Activated naive CD8-positive, alpha-beta T cell treated with anti-CD3 and anti-CD28 coated beads, Interleukin-2, amount 50 U/mL, for 24 hours (primary cell): ENCODE measurements at regions not wholly inside any gene's neighbourhood (a gene's known extent, or its start where the extent isn't known, plus 50 kb on each side); places are given as distances from the start of the nearest gene placed in this dataset.

Source experiments
- ATAC-seq: fragments of 150-1000 bp; cut with Tn5 transposase; one replicate; pipeline ENCODE4 v1.10.0; 2021
- DNase-seq: peaks from one replicate; pipeline ENCODE4 v3.0.0; 2021
- H3K27ac Mint-ChIP-seq: one replicate; pipeline ENCODE4 v1.8.0; 2021; ENCODE audit warnings: mild to moderate bottlenecking, mixed read lengths
- H3K27me3 Mint-ChIP-seq: one replicate; pipeline ENCODE4 v1.8.0; 2021; ENCODE audit warnings: mixed read lengths
- H3K36me3 Mint-ChIP-seq: one replicate; pipeline ENCODE4 v1.8.0; 2021; ENCODE audit warnings: low read depth, mixed read lengths
- H3K4me1 Mint-ChIP-seq: one replicate; pipeline ENCODE4 v1.8.0; 2021; ENCODE audit warnings: mixed read lengths
- H3K4me3 Mint-ChIP-seq: one replicate; pipeline ENCODE4 v1.8.0; 2021; ENCODE audit warnings: mild to moderate bottlenecking, moderate library complexity, mixed read lengths
- H3K9me3 Mint-ChIP-seq: one replicate; pipeline ENCODE4 v1.8.0; 2021; ENCODE audit warnings: mixed read lengths

DNA sequence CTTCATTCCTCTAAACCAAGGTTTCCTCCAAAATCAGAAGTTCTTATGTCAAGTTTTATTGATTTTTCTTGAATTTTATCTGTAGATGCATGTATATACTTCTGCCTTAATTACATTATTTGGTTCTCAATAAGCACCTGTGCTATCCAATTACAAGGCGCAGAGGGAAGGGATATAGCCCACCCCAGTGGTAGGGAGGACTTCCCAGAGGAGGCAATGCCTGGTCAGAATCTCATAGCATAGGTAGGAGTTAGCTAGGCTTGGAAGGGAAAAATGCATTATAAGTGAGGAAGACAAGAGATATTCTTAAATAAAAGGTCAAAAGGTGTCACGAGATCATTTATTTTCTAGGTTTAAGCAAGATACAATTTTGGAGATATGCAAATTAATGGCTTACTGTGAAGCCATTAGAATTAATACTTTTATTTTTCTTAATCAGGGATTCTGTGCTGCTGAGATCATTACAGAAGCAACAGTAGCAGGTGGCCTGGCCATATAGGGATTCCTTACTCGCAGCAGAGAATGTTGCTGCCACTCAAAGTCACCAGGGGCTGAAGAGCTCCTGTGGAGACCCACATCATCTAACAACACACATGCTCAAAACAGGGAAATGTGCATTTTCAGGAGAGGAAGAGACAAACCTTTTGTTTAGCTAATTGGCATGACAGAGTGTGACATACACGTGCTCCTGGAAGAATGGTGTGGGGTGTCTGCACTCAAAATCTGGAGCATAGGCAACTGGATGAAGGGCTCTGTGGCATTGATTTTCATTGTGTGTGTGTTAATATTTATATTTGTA is 178.3 kb downstream of the ATG4C start:
- ATAC-seq: no peak

DNA sequence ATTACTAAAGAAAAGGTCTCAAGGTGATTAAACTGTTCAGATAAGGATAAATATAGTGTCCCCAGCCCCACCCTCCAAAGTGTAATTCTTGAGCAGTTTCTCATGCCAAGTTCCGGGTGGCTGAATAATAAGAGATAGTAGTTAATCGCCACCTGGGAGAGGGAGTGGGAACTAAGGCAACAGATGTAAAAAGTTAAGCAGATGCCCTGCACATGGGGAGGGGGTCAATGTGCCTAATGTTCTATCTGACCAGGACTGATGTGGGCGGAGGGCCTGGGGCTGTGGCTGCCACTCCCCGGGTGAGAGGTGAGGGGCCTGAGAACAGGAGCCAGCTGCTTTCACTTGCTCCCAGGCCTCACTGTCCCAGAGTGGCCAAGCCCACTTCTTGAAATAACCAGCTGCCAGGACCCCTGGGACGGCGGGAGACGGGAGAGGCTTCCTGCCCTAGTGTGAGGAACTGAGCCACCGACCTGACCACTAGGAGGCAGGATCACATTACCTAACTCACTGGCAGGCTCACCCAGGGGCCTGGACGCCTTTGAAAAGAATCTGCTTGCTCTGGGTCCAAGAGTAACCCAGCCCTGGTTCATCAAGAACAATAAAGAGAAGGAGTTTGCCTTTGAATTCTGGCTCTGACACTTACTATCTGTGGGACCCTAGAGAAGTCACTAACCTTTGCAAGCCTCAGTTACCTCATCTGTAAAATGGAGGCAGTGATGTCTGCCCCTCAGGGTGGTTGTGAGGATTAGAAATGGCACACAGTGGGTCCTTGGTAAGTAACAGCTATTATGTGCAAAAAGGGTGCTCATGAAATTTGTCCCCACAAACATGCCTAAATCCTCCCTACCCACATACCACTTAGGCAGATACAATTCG is 179.2 kb downstream of the ATG4C start:
- DNase-seq (peak; percentile 22), ATAC-seq (peak; percentile 57)
- H3K4me3 Mint-ChIP-seq: no peak overlapping the region
- no peaks in the 10 kb centered on the region for H3K36me3 Mint-ChIP-seq
- no peak overlapping the region for H3K27ac Mint-ChIP-seq
- peaks cover 8% of the 10 kb centered on the region for H3K27me3 Mint-ChIP-seq
- H3K9me3 Mint-ChIP-seq: no peaks in the 10 kb centered on the region
- H3K4me1 Mint-ChIP-seq: no peaks in the 10 kb centered on the region

More for the DNA sequence above, 178.3 kb downstream of the ATG4C start:
- Mint-ChIP-seq H3K4me1 (no peaks in the 10 kb centered on the region), H3K4me3 (no peak overlapping the region), H3K27ac (no peak overlapping the region), H3K27me3 (peaks cover 8% of the 10 kb centered on the region), H3K36me3 (no peaks in the 10 kb centered on the region), H3K9me3 (no peaks in the 10 kb centered on the region)
- DNase-seq: no peak

DNA sequence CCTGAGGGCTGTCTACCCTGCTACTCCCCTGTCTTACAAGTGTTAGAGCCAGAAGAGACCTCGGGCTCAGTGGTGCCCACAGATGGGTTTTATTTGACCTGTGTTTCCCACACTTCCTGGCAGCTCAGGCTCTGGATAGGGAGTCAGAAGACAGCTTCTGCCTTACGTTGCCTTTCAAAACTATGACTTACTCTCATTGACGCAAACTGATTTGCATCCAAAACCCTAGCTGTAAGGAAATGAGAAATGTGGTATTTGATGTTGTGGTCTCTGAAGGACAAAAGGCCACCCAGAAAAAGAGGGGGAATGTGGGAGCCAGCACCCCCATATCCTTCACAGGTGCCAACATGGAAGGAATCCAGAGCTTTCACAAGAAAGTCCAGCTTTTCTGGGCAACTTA is 180.2 kb downstream of the ATG4C start:
- ATAC-seq: no peak
- Mint-ChIP-seq H3K4me3 (no peak overlapping the region), H3K27ac (no peak overlapping the region), H3K36me3 (no peaks in the 10 kb centered on the region), H3K27me3 (peaks cover 7% of the 10 kb centered on the region), H3K4me1 (no peaks in the 10 kb centered on the region), H3K9me3 (no peaks in the 10 kb centered on the region)
- no peak for DNase-seq

DNA sequence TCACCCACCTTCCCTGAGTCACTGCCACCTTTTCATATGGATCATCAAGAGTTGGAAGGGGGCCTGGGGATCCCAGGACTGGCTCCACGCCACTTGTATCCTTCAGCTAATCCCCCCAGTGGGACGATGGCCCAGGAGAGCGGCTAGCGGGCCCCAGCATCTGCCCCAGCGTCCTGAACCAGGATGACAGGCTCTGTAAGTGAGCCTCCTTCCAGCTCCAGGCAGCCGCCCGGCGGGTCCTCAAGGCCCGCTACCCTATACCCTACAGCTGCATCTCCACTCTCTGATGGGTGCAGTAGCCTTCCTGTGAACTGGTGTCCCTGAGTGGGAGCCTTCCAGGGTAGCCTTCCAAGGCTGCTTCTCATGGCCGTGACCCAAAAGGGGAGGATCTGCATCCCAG is 183.1 kb downstream of the ATG4C start:
- ATAC-seq: no peak
- no peaks in the 10 kb centered on the region for H3K9me3 Mint-ChIP-seq
- no peaks in the 10 kb centered on the region for H3K36me3 Mint-ChIP-seq
- peaks cover 5% of the 10 kb centered on the region for H3K27me3 Mint-ChIP-seq
- DNase-seq: no peak
- H3K4me1 Mint-ChIP-seq: no peaks in the 10 kb centered on the region
- no peak overlapping the region for H3K27ac Mint-ChIP-seq
- H3K4me3 Mint-ChIP-seq: no peak overlapping the region

DNA sequence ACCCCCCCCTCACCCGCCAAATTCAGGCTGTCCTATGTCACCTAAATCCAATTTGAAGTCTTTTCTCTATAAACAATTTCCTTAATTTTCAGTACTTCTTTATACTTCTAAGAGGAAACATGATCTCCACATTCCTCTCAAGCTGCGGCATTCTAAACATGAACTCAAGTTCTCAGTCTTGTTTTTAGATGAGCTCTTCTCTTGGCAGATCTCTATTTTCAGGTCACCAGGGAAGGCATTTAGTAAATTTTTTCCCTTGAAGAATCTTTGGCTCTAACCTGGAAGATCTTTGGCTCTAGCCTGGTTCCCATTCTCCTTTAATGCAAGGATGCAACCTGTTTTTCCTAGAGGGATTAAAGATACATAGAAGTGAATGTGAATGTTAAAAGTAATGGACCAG is 193.4 kb downstream of the ATG4C start:
- Mint-ChIP-seq H3K4me1 (no peaks in the 10 kb centered on the region), H3K36me3 (no peaks in the 10 kb centered on the region), H3K9me3 (no peaks in the 10 kb centered on the region), H3K27me3 (peaks cover 2% of the 10 kb centered on the region), H3K4me3 (no peak overlapping the region), H3K27ac (no peak overlapping the region)
- ATAC-seq: no peak
- no peak for DNase-seq

DNA sequence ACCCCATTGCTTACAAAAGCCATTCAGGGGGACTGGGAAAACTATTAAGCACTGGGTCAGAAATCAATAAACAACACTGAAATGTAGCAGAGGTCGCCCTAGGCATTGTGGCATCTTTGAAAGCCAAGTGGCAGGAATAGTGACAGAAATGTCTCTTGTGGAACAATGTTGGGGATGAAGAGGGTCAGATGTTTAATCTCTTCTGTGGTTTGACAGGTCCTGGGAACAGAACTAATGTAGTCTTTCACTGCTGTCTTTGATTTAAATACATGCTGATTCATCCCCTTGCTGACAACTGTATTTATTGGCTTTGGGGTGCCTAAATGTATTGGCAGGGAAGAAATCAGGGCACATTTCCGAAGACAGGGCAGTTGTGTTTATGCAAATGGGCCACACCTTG is 194.8 kb downstream of the ATG4C start:
- Mint-ChIP-seq H3K4me1 (no peaks in the 10 kb centered on the region), H3K9me3 (no peaks in the 10 kb centered on the region), H3K4me3 (no peak overlapping the region), H3K27ac (no peak overlapping the region), H3K36me3 (no peaks in the 10 kb centered on the region), H3K27me3 (peaks cover 2% of the 10 kb centered on the region)
- DNase-seq: no peak
- ATAC-seq: no peak

DNA sequence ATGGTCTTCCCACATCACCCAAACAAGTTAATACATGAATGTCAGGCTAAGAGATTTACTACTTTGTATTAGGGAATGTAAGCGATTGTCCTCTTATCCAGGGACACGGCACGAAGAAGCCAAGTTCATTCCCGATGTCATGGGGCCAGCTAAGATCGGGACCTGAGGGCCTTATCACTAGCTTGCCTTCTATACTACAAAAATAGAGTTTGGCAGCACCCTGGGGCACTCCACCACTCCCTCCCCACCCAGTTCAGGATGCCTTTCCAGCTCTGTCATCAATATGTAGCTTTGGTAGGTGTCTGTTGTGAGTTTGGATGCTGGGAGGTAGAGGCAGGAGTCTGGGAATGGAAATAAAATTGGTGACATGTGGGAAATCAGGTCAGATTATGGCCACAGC is 197.5 kb downstream of the ATG4C start:
- no peaks in the 10 kb centered on the region for H3K36me3 Mint-ChIP-seq
- no peaks in the 10 kb centered on the region for H3K4me1 Mint-ChIP-seq
- no peak overlapping the region for H3K27ac Mint-ChIP-seq
- H3K9me3 Mint-ChIP-seq: no peaks in the 10 kb centered on the region
- H3K4me3 Mint-ChIP-seq: no peak overlapping the region
- peaks cover 2% of the 10 kb centered on the region for H3K27me3 Mint-ChIP-seq
- DNase-seq (no peak), ATAC-seq (no peak)

DNA sequence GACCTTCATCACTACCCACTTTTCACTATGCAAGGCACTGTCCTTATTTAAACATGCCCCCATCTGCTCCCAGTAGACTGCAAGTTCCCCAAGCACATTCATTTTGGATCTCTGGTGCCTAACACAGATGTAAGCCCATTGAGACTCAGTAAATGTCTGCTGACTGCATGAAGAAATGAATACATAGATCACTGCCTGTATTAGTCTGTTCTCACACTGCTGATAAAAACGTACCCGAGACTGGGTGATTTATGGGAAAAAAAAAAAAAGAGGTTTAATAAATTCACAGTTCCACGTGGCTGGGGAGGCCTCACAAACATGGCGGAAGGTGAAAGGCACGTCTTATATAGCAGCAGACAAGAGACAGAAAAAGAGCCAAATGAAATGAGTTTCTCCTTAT is 204.9 kb downstream of the ATG4C start:
- ATAC-seq (no peak), DNase-seq (no peak)
- Mint-ChIP-seq H3K36me3 (no peaks in the 10 kb centered on the region), H3K9me3 (no peaks in the 10 kb centered on the region), H3K27ac (no peak overlapping the region), H3K27me3 (peaks cover 18% of the 10 kb centered on the region), H3K4me3 (no peak overlapping the region), H3K4me1 (no peaks in the 10 kb centered on the region)

DNA sequence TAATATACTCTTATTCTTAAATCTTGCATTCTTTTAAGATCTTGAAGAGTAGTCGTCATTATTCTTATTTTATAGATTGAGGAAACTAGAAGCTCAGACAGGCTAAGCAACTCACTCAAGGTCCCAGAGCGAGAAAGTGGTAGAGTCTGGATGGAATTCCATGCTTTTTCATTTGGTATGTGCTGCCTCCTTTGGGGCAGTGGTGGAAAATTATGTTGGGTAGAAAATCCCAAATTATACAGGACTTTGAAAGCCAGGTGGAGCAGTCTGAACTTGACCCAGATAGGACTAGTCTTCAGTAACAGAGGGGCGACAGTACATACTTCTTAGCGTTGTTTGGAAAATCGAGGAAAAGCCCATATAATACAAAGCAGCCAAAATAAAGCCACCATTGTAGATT is 205.6 kb downstream of the ATG4C start:
- H3K4me3 Mint-ChIP-seq: no peak overlapping the region
- DNase-seq (no peak), ATAC-seq (no peak)
- no peaks in the 10 kb centered on the region for H3K9me3 Mint-ChIP-seq
- no peaks in the 10 kb centered on the region for H3K4me1 Mint-ChIP-seq
- H3K27ac Mint-ChIP-seq: no peak overlapping the region
- peaks cover 18% of the 10 kb centered on the region for H3K27me3 Mint-ChIP-seq
- H3K36me3 Mint-ChIP-seq: no peaks in the 10 kb centered on the region

DNA sequence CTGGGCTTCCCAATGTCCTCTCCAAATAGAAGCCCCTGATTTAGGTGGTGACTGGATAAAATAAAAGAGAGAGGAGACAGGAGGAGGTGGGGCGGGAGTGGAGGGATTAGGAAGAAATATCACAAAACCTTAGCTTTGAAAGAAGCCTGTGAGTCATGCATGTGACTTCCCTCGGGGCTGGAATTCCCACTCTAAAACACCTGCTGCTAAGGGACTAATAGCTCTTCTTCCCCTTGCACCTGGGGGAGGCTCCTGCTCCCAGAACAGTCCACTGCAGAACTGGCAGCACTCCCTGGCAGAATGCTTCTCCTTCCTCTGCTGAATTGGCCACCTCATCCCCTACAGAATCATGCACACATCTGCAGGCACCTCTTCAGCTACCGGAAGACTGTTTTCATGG is 207.2 kb downstream of the ATG4C start:
- Mint-ChIP-seq H3K36me3 (no peaks in the 10 kb centered on the region), H3K27me3 (peaks cover 22% of the 10 kb centered on the region), H3K9me3 (no peaks in the 10 kb centered on the region), H3K4me1 (no peaks in the 10 kb centered on the region), H3K4me3 (no peak overlapping the region), H3K27ac (no peak overlapping the region)
- DNase-seq (no peak), ATAC-seq (no peak)

DNA sequence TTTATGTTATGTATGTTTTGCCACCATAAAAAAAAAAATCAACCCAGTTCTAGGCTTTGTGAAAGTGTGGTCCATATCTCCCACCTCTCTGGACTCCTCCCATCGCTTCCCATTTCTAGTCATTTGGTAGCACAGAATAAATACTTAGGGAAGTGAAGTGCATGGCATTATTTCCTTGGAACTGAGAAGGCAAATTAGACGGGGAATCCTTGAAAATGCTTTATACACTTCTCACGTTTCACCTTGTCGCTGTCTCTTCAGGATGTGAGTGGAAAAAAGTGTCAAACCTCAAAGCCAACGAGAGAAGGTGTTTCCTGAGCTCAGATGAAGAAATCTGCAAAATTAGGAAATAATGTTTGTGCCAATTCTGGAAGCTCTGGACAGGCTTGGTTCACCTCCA is 209.9 kb downstream of the ATG4C start:
- Mint-ChIP-seq H3K4me3 (no peak overlapping the region), H3K27me3 (peaks cover 19% of the 10 kb centered on the region), H3K36me3 (no peaks in the 10 kb centered on the region), H3K4me1 (no peaks in the 10 kb centered on the region), H3K27ac (no peak overlapping the region), H3K9me3 (no peaks in the 10 kb centered on the region)
- ATAC-seq (no peak), DNase-seq (no peak)

DNA sequence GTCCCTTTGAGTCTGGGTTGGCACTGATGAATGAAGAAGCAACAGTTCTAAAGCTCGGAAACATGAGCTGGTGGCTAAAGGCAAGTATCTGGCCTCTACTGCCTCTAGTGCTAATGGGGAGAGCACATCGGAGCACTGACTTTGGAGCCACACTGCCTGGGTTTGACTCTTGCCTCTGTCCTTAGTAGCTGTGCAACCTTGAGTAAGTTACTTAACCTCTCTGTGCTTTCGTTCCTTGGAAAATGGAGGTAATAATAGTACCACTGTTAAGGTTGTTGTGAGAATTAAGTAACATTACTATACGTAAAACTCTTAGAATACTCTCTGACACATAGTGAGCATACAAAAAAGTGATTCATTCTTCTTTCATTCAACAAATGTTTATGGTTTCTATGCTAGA is 211.2 kb downstream of the ATG4C start:
- ATAC-seq (no peak), DNase-seq (no peak)
- peaks cover 19% of the 10 kb centered on the region for H3K27me3 Mint-ChIP-seq
- H3K9me3 Mint-ChIP-seq: no peaks in the 10 kb centered on the region
- H3K36me3 Mint-ChIP-seq: no peaks in the 10 kb centered on the region
- H3K4me1 Mint-ChIP-seq: no peaks in the 10 kb centered on the region
- no peak overlapping the region for H3K27ac Mint-ChIP-seq
- no peak overlapping the region for H3K4me3 Mint-ChIP-seq

DNA sequence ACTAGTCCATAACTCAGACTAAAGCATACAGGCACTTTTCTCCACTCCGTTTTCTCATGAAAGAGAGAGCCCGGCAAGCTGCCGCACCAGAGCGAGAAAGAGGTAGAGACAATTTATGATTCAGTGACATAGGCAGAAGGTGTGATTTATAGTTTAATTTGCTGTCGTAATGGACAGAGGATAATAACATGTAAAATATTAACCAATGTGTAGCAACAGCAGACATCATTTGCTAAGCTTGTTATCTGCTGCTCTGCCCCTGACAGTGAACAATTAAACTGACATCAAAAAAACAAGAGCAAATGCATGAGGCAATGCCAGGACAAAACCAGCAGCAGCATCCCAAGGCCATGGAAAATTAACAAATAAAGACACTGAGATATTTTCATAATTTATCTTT is 214.0 kb downstream of the ATG4C start:
- DNase-seq (no peak), ATAC-seq (no peak)
- Mint-ChIP-seq H3K4me1 (no peaks in the 10 kb centered on the region), H3K27me3 (peaks cover 22% of the 10 kb centered on the region), H3K4me3 (no peak overlapping the region), H3K36me3 (no peaks in the 10 kb centered on the region), H3K27ac (no peak overlapping the region), H3K9me3 (no peaks in the 10 kb centered on the region)

DNA sequence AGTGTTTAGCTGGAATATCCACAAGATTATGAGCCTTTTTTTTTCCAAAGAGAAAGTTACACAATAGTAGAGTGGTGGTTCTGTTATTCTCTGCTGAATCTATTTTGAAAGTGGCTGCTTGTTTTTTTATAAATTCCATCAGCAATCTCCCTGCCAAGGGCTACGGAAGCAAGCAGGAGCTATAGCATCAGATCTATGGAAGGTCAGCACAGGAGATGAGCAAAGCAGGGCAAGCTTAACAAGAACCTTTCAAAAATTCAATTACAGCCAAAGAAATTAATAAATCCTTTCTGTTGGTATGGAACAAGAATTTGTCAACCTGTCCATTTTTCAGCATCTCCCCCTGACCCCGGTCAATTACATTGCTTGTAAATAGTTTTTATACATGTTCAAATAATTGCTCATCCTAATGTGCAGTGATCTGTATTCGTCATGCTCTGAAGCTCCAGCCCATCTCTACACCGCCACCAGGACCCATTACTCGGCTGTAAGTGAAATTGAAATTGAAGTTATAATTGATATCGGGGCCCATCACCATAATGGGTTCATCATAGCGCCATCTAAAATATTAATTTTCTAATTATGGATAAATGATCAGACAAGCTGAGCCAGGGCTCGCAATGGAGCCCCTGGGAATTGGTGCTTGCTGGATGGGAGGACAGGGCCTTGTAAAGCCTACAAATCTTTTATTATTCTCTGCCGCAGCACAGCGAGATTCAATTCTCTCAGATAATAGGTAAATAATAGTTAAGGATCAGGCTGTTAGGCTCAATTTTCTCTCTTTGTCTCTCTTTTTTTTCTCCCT is 215.1 kb downstream of the ATG4C start:
- H3K27ac Mint-ChIP-seq: no peak overlapping the region
- no peaks in the 10 kb centered on the region for H3K36me3 Mint-ChIP-seq
- DNase-seq (no peak), ATAC-seq (no peak)
- no peaks in the 10 kb centered on the region for H3K9me3 Mint-ChIP-seq
- H3K4me1 Mint-ChIP-seq: no peaks in the 10 kb centered on the region
- no peak overlapping the region for H3K4me3 Mint-ChIP-seq
- peaks cover 15% of the 10 kb centered on the region for H3K27me3 Mint-ChIP-seq
